ENCODE measurements at regions not wholly inside any gene's neighbourhood (a gene's known extent, or its start where the extent isn't known, plus 50 kb on each side); places are given as distances from the start of the nearest gene placed in this dataset.
"Not testable (repeated sequence)": the region's sequence is repeated elsewhere in the genome, so short reads cannot be mapped to it uniquely, and the experiment has no call there.

DNA sequence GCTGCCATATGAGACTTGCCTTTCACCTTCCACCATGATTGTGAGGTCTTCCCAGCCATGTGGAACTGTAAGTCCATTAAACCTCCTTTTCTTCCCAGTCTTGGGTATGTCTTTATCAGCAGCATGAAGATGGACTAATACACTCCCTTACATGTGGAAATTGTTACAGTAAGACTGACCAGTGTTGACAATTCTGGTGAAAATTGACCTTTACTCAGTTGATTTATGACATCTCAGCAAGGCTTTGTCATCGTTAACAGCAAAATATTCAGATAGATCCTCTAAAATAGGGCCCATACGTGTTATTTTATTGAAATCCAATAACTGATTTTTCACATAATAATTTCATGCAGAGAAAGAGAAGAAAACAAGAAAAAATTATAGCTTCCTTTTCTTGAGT is 377.9 kb upstream of the SEMA3C start:
- Histone ChIP-seq H3K27me3 (no peaks in the 10 kb centered on the region), H3K4me3 (ENCODE audit: low read depth, low read length) (no peak overlapping the region), H3K36me3 (no peaks in the 10 kb centered on the region; the same call in 1 of the 2 replicates), H3K9me3 (no peaks in the 10 kb centered on the region), H3K4me1 (peaks cover 17% of the 10 kb centered on the region)
- DNase-seq = no peak
- TF ChIP-seq, protein P1, sequence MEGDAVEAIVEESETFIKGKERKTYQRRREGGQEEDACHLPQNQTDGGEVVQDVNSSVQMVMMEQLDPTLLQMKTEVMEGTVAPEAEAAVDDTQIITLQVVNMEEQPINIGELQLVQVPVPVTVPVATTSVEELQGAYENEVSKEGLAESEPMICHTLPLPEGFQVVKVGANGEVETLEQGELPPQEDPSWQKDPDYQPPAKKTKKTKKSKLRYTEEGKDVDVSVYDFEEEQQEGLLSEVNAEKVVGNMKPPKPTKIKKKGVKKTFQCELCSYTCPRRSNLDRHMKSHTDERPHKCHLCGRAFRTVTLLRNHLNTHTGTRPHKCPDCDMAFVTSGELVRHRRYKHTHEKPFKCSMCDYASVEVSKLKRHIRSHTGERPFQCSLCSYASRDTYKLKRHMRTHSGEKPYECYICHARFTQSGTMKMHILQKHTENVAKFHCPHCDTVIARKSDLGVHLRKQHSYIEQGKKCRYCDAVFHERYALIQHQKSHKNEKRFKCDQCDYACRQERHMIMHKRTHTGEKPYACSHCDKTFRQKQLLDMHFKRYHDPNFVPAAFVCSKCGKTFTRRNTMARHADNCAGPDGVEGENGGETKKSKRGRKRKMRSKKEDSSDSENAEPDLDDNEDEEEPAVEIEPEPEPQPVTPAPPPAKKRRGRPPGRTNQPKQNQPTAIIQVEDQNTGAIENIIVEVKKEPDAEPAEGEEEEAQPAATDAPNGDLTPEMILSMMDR (IDR thresholded peaks at IDR 0.05; ENCODE audit: low read depth, low read length) = no peak

DNA sequence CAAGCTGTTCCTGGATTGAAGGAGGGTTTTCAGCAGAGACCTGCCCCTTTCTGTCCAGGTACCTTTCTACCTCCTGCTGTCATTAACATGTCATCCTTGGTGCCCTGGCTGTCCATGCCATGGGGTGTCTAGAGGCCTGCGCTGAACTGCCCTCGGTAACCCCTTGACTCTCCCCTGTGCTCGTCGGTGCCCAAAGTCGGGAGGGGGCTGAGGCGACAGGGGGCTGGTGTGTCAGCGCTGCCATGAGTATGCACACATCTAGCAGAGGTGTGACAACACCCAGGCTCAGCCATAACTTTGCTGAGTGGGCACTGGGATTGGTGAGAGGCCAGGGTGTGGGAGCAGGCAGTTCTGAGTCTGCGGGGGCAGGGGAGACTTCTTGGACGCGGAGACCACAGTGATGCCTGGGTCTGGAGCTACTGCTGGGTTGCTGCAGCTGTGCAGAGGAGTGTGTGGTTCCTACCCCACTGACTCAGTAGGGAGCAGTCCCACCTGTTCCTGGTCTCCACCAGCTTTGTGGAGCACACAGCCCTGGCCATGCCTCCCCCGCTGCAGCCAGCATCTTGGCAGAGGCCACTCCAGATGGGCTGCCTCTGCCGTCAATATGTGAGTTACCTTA is 376.2 kb upstream of the SEMA3C start:
- Histone ChIP-seq H3K4me1 (peaks cover 8% of the 10 kb centered on the region), H3K4me3 (ENCODE audit: low read depth, low read length) (no peak overlapping the region), H3K9me3 (no peaks in the 10 kb centered on the region), H3K27me3 (no peaks in the 10 kb centered on the region), H3K36me3 (no peaks in the 10 kb centered on the region)
- TF ChIP-seq, protein P1 (IDR thresholded peaks at IDR 0.05; ENCODE audit: low read depth, low read length) = no peak
- DNase-seq = no peak

DNA sequence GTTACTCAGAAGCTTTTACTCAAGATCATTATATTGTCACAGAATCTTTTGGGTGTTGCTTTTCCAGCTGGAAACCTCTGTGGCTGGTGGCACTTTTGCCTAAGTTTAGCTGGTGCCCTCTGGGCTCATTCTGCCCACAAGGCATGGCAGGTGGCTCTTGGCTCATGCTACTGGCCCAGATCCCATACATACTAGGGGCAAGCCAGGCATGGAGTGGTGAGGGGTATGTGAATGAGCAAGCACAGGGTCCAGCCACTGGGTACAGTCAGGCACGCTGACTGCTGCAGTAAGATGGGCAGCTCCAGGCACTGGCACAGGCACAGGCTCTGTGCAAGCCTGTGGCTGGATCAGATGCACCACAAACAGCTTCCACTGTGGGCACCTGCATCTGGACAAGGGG is 375.0 kb upstream of the SEMA3C start:
- Histone ChIP-seq H3K27me3 (no peaks in the 10 kb centered on the region), H3K4me3 (ENCODE audit: low read depth, low read length) (no peak overlapping the region), H3K9me3 (no peaks in the 10 kb centered on the region), H3K36me3 (no peaks in the 10 kb centered on the region), H3K4me1 (peaks cover 8% of the 10 kb centered on the region)
- DNase-seq = no peak
- TF ChIP-seq, protein P1 (IDR thresholded peaks at IDR 0.05; ENCODE audit: low read depth, low read length) = no peak

DNA sequence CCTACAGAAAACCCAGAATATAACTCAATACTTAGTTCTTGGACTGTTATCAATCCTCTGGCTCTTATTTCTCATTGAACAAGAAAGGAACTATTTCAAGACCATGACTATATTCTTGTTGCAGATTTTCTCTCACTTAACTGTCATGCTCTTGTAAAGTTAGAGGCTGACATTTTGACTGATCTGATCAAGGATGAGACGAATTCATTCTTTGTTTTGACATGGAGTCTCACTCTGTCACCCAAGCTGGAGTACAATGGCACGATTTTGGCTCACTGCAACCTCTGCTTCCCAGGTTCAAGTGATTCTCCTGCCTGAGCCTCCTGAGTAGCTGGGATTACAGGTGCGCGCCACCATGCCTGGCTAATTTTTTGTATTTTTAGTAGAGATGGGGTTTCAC is 367.9 kb upstream of the SEMA3C start:
- not testable (repeated sequence) for H3K4me1 ChIP-seq; DNase-seq; H3K36me3 ChIP-seq; H3K4me3 ChIP-seq (ENCODE audit: low read depth, low read length); H3K27me3 ChIP-seq; H3K9me3 ChIP-seq

DNA sequence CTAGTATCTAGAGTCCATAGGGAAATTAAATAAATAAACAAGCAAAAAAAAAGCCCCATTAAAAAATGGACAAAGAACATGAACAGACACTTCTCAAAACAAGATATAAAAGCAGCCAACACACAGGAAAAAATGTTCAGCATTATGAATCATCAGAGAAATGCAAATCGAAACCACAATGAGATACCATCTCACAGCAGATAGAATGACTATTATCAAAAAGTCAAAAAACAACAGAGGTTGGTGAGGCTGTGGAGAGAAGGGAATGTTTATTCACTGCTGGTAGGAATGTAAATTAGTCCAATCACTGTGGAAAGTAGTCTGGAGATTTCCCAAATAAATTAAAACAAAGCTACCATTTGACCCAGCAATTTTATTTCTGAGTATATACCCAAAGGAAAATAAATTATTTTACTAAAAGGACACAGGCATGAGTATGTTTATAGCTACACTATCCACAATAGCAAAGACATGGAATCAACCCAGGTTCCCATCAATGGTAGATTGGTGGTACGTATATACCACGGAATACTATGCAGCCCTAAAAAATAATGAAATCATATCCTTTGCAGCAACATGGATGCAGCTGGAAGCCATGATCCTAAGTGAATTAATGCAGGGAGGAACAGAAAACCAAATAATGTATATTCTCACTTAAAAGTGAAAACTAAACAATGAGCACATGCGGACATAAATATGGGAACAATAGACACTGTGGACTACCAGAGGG is 366.5 kb upstream of the SEMA3C start:
- Histone ChIP-seq H3K27me3 (no peaks in the 10 kb centered on the region), H3K4me1 (no peaks in the 10 kb centered on the region), H3K36me3 (no peaks in the 10 kb centered on the region), H3K9me3 (no peaks in the 10 kb centered on the region), H3K4me3 (ENCODE audit: low read depth, low read length) (no peak overlapping the region)
- no peak for DNase-seq
- TF ChIP-seq, protein P1 (IDR thresholded peaks at IDR 0.05; ENCODE audit: low read depth, low read length) = no peak

DNA sequence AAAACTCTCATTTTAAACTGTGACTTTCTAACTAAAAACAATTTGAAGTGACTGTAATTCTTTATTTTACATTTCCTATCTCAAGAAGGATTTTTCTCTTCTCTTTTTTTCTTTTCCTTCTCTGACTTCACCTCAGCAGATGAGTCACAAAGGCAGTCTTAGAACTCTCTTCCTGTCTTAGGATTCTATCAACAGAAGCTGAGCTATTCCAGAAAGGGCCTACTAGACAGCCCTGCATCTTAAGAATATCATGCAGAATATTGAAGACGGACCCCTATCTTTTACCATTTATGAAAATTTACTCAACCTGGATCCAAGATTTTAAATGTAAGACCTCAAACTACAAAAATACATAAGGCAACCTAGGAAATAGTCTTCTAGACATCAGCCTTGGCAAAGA is 365.7 kb upstream of the SEMA3C start:
- no peak for DNase-seq
- TF ChIP-seq, protein P1 (IDR thresholded peaks at IDR 0.05; ENCODE audit: low read depth, low read length) = no peak
- Histone ChIP-seq H3K36me3 (no peaks in the 10 kb centered on the region), H3K9me3 (no peaks in the 10 kb centered on the region), H3K4me1 (no peaks in the 10 kb centered on the region), H3K4me3 (ENCODE audit: low read depth, low read length) (no peak overlapping the region), H3K27me3 (no peaks in the 10 kb centered on the region)

All from BE2C (cell line).